IMR-90 (cell line): ENCODE measurements at regions not wholly inside any gene's neighbourhood (a gene's known extent, or its start where the extent isn't known, plus 50 kb on each side); places are given as distances from the start of the nearest gene placed in this dataset.

Source experiments
- ATAC-seq: fragments of 200-7000 bp; cut with Tn5 transposase; 2 replicates; pipeline ENCODE4 v1.9.1; 2020; ENCODE audit warnings: low read depth, mild to moderate bottlenecking, moderate library complexity
- BruUV-seq: library from RNA; stranded (reverse); fragments of 400-500 nt; replicated peaks from 2 replicates; lab custom pipeline; 2021; lab: Mats Ljungman, UMichigan
- CTCF ChIA-PET: fragments of 300-600 bp; formaldehyde crosslinking; extraction: SDS; loops from one replicate; lab custom pipeline; 2021; ENCODE audit warnings: antibody characterized with exemption; lab: Yijun Ruan, JAX
- POLR2A ChIA-PET: fragments of 300-600 bp; sonication (Branson Sonifier 250); formaldehyde crosslinking; loops from one replicate; lab custom pipeline; 2022; ENCODE audit warnings: antibody characterized with exemption; ENCODE audit not compliant: unreplicated experiment; lab: Charles Lee
- DNase-seq: peaks from one replicate; pipeline ENCODE4 v3.0.0; 2013
- H2AFZ ChIP-seq: replicated peaks from 2 replicates; pipeline ENCODE3; 2013; ENCODE audit warnings: low read length, mild to moderate bottlenecking; ENCODE audit not compliant: poor library complexity
- H2AK5ac ChIP-seq: 2 replicates; pipeline ENCODE4 v1.6.1; 2013; ENCODE audit warnings: low read depth, low read length, inconsistent platforms
- H2AK9ac ChIP-seq: replicated peaks from 2 replicates; pipeline ENCODE3; 2013; ENCODE audit warnings: mild to moderate bottlenecking, low read depth, low read length, moderate library complexity; ENCODE audit not compliant: poor library complexity
- H2BK120ac ChIP-seq: 2 replicates; pipeline ENCODE4 v1.6.1; 2013; ENCODE audit warnings: low read depth, low read length, inconsistent platforms
- H2BK15ac ChIP-seq: 3 replicates; pipeline ENCODE4 v1.6.1; 2013; ENCODE audit warnings: low read depth, low read length, inconsistent platforms
- H2BK20ac ChIP-seq: 2 replicates; pipeline ENCODE4 v1.6.1; 2013; ENCODE audit warnings: low read depth, mild to moderate bottlenecking, inconsistent platforms, low read length, moderate library complexity
- H2BK5ac ChIP-seq: 2 replicates; pipeline ENCODE4 v1.6.1; 2013; ENCODE audit warnings: mild to moderate bottlenecking, low read depth, low read length, inconsistent platforms; ENCODE audit not compliant: poor library complexity, severe bottlenecking
- H3K14ac ChIP-seq: replicated peaks from 2 replicates; pipeline ENCODE4 v1.6.1; 2013; ENCODE audit warnings: low read depth, low read length, inconsistent platforms
- H3K18ac ChIP-seq: 2 replicates; pipeline ENCODE4 v1.6.1; 2013; ENCODE audit warnings: low read depth, low read length, control low read depth
- H3K23ac ChIP-seq: 2 replicates; pipeline ENCODE4 v1.6.1; 2013; ENCODE audit warnings: low read depth, low read length, inconsistent platforms
- H3K27ac ChIP-seq: 2 replicates; pipeline ENCODE4 v1.5.1; 2013; ENCODE audit warnings: mild to moderate bottlenecking, control low read depth, low read length; ENCODE audit not compliant: insufficient read depth
- H3K27me3 ChIP-seq: 2 replicates; pipeline ENCODE4 v1.6.1; 2013; ENCODE audit warnings: low read length; ENCODE audit not compliant: control insufficient read depth, insufficient read depth
- H3K36me3 ChIP-seq: 2 replicates; pipeline ENCODE4 v1.6.1; 2013; ENCODE audit warnings: low read length, mixed read lengths; ENCODE audit not compliant: control insufficient read depth, insufficient read depth
- H3K4ac ChIP-seq: 2 replicates; pipeline ENCODE4 v1.6.1; 2013; ENCODE audit warnings: low read depth, low read length, inconsistent platforms
- H3K4me1 ChIP-seq: 2 replicates; pipeline ENCODE4 v1.6.1; 2013; ENCODE audit warnings: low read length, mixed read lengths; ENCODE audit not compliant: control insufficient read depth, insufficient read depth
- H3K4me2 ChIP-seq: 2 replicates; pipeline ENCODE4 v1.6.1; 2013; ENCODE audit warnings: low read depth, mild to moderate bottlenecking, control low read depth, low read length, moderate library complexity
- H3K4me3 ChIP-seq: 2 replicates; pipeline ENCODE4 v1.5.1; 2013; ENCODE audit warnings: low read depth, mild to moderate bottlenecking, control low read depth, low read length, moderate library complexity; ENCODE audit not compliant: insufficient read depth
- H3K56ac ChIP-seq: 2 replicates; pipeline ENCODE4 v1.6.1; 2013; ENCODE audit warnings: low read length, inconsistent platforms; ENCODE audit not compliant: insufficient read depth; ENCODE audit errors: extremely low read depth
- H3K79me1 ChIP-seq, 2 experiments: 2 replicates each; pipeline ENCODE4 v1.6.1; 2013; ENCODE audit warnings: low read length in 2 of 2, inconsistent platforms in 1 of 2, low read depth in 1 of 2
- H3K9ac ChIP-seq: 2 replicates; pipeline ENCODE4 v1.6.1; 2013; ENCODE audit warnings: low read depth, low read length, control low read depth
- H3K9me1 ChIP-seq: 2 replicates; pipeline ENCODE4 v1.6.1; 2013; ENCODE audit warnings: low read length, inconsistent platforms; ENCODE audit not compliant: insufficient read depth
- H3K9me3 ChIP-seq: 2 replicates; pipeline ENCODE4 v1.6.1; 2013; ENCODE audit warnings: low read length; ENCODE audit not compliant: control insufficient read depth, insufficient read depth
- H4K20me1 ChIP-seq: 2 replicates; pipeline ENCODE4 v1.6.1; 2013; ENCODE audit warnings: low read length, inconsistent platforms; ENCODE audit not compliant: insufficient read depth
- H4K5ac ChIP-seq: 2 replicates; pipeline ENCODE4 v1.6.1; 2013; ENCODE audit warnings: mild to moderate bottlenecking, low read depth, low read length, control low read depth
- H4K8ac ChIP-seq, 2 experiments: 2 replicates each; pipeline ENCODE4 v1.6.1; 2013; ENCODE audit warnings: low read depth in 2 of 2, low read length in 2 of 2, control low read depth in 1 of 2, inconsistent platforms in 1 of 2
- H4K91ac ChIP-seq: 2 replicates; pipeline ENCODE4 v1.6.1; 2013; ENCODE audit warnings: low read depth, low read length, inconsistent platforms; ENCODE audit not compliant: insufficient read depth
- BHLHE40 ChIP-seq: fragments of 150-350 bp; IDR thresholded peaks from 2 replicates; pipeline ENCODE4 v1.6.1; 2016; ENCODE audit warnings: mild to moderate bottlenecking, low read depth, low read length
- CEBPB ChIP-seq: IDR thresholded peaks from 2 replicates; pipeline ENCODE4 v1.6.1; 2012; ENCODE audit warnings: low read depth, low read length, improper control_type of control experiment
- CHD1 ChIP-seq: IDR thresholded peaks from 2 replicates; pipeline ENCODE4 v1.6.1; 2012; ENCODE audit warnings: low read depth, low read length, improper control_type of control experiment
- ELK1 ChIP-seq: fragments of 150-350 bp; IDR thresholded peaks from 2 replicates; pipeline ENCODE4 v1.6.1; 2016; ENCODE audit warnings: low read depth, mild to moderate bottlenecking, low read length, moderate library complexity, borderline replicate concordance
- FOS ChIP-seq: fragments of 150-350 bp; IDR thresholded peaks from 2 replicates; pipeline ENCODE4 v1.6.1; 2016; ENCODE audit warnings: low read depth, low read length
- MAFK ChIP-seq: IDR thresholded peaks from 2 replicates; pipeline ENCODE4 v1.6.1; 2012; ENCODE audit warnings: low read depth, low read length, improper control_type of control experiment
- MAZ ChIP-seq: IDR thresholded peaks from 2 replicates; pipeline ENCODE4 v1.6.1; 2012; ENCODE audit warnings: low read depth, mild to moderate bottlenecking, low read length, improper control_type of control experiment, moderate library complexity, borderline replicate concordance
- MXI1 ChIP-seq: IDR thresholded peaks from 2 replicates; pipeline ENCODE4 v1.6.1; 2012; ENCODE audit warnings: low read depth, mild to moderate bottlenecking, low read length, moderate library complexity, borderline replicate concordance
- NFE2L2 ChIP-seq: fragments of 150-350 bp; IDR thresholded peaks from 2 replicates; pipeline ENCODE4 v1.6.1; 2016; ENCODE audit warnings: low read depth, mild to moderate bottlenecking, low read length
- POLR2A ChIP-seq: IDR thresholded peaks from 2 replicates; pipeline ENCODE4 v1.6.1; 2012; ENCODE audit warnings: mild to moderate bottlenecking, low read depth, low read length
- RAD21 ChIP-seq: IDR thresholded peaks from 2 replicates; pipeline ENCODE4 v1.6.1; 2012; ENCODE audit warnings: low read length, improper control_type of control experiment
- RCOR1 ChIP-seq: IDR thresholded peaks from 2 replicates; pipeline ENCODE4 v1.6.1; 2012; ENCODE audit warnings: mild to moderate bottlenecking, low read length, improper control_type of control experiment; ENCODE audit not compliant: insufficient replicate concordance
- RFX5 ChIP-seq: IDR thresholded peaks from 2 replicates; pipeline ENCODE4 v1.8.0; 2012; ENCODE audit warnings: low read depth, mild to moderate bottlenecking, low read length, moderate library complexity
- SMC3 ChIP-seq: fragments of 150-350 bp; IDR thresholded peaks from 2 replicates; pipeline ENCODE4 v1.6.1; 2016; ENCODE audit warnings: low read depth, mild to moderate bottlenecking, antibody characterized with exemption, low read length, moderate library complexity
- WGBS, 2 experiments: methylation state at CpG; one replicate each; pipeline versions ENCODE4 v1.1.5 to v1.1.7; 2013; ENCODE audit warnings: missing lambda C conversion rate in 2 of 2; ENCODE audit not compliant: insufficient read length in 1 of 2; ENCODE audit errors: extremely low coverage in 2 of 2; 5-methylcytosine and 5-hydroxymethylcytosine counted together
- dilution Hi-C: fragments of 300-500 bp; cut with HindIII; formaldehyde crosslinking; loops from one replicate; pipeline ENCODE4 v1.14.3; 2018; ENCODE audit warnings: low sequenced_read_pairs; ENCODE audit not compliant: unreplicated experiment
- in situ Hi-C: fragments of 300-500 bp; cut with MboI; formaldehyde crosslinking; loops from 3 replicates; pipeline ENCODE4 v1.14.3; 2019; ENCODE audit warnings: low sequenced_read_pairs, inconsistent platforms, mixed read lengths
- intact Hi-C: fragments of 100-400 bp; cut with micrococcal nuclease; formaldehyde crosslinking; loops from 2 replicates; pipeline ENCODE4 v1.10.0; 2022
- TF ChIP-seq, protein P1 (sequence below): conservative IDR thresholded peaks from 2 replicates; pipeline ENCODE4 v1.5.1; 2012; ENCODE audit warnings: mild to moderate bottlenecking, low read depth, low read length, improper control_type of control experiment

DNA sequence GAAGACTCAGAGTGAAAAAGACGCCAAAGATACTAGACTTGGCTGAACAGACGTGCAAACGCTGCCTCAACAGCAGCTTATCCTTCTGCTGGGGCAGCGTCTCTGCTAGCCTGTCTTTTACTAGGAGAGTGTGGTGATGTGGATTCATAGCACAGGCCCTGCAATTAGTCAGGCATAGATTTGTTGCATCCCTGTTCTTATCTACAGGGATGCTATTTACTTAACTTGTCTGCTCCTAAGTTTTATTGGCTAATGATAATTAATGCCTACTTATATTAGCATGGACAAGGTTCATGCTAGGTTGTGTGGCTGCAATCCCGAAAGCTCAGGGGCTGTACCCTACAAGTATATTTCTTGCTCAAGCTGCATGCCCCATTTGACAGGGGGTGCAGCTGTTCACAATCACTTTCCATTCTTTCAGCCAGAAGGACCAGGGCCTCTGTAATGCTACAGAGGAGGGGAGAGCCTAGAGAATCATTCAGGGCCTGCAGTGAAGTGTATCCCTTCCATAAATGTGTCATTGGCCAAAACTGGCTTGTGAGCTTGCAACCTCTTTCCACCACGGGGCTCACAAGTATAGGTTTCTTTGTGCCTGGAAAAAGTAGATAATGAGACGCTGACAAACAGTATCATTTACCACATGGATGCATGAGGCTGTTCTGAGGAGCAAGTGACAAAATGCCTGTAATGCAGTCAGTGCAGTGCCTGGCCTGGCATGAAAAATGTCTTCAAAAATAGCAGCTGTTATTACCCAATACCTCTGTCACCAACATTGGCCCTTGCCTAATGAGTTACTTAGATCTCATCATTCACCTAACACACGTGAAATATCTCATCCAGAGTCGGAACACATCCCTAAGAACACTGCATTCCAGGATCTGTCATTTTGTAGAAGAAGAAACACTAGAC is 685.8 kb upstream of the API5 start:
- POLR2A ChIA-PET: no interaction called here
- no peak for ATAC-seq
- TF ChIP-seq NFE2L2: no peak
- TF ChIP-seq MAFK: no peak
- no peak for TF ChIP-seq ELK1
- no peak for TF ChIP-seq MXI1
- TF ChIP-seq CEBPB: no peak
- TF ChIP-seq RCOR1: no peak
- TF ChIP-seq RAD21: no peak
- no peak for TF ChIP-seq RFX5
- TF ChIP-seq BHLHE40: no peak
- TF ChIP-seq FOS: no peak
- no peak for TF ChIP-seq SMC3
- TF ChIP-seq CHD1: no peak
- no peak for TF ChIP-seq POLR2A
- TF ChIP-seq, protein P1, sequence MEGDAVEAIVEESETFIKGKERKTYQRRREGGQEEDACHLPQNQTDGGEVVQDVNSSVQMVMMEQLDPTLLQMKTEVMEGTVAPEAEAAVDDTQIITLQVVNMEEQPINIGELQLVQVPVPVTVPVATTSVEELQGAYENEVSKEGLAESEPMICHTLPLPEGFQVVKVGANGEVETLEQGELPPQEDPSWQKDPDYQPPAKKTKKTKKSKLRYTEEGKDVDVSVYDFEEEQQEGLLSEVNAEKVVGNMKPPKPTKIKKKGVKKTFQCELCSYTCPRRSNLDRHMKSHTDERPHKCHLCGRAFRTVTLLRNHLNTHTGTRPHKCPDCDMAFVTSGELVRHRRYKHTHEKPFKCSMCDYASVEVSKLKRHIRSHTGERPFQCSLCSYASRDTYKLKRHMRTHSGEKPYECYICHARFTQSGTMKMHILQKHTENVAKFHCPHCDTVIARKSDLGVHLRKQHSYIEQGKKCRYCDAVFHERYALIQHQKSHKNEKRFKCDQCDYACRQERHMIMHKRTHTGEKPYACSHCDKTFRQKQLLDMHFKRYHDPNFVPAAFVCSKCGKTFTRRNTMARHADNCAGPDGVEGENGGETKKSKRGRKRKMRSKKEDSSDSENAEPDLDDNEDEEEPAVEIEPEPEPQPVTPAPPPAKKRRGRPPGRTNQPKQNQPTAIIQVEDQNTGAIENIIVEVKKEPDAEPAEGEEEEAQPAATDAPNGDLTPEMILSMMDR: no peak
- TF ChIP-seq MAZ: no peak

More for the DNA sequence above, 685.8 kb upstream of the API5 start:
- Histone ChIP-seq H2BK15ac (no peak overlapping the region), H3K56ac (no peak overlapping the region), H3K27me3 (no peaks in the 10 kb centered on the region), H3K27ac (no peak overlapping the region), H3K4me3 (no peak overlapping the region), H3K4me2 (no peak overlapping the region), H3K4me1 (no peaks in the 10 kb centered on the region), H4K20me1 (no peaks in the 10 kb centered on the region), H3K14ac (no peak overlapping the region), H2AK5ac (no peak overlapping the region), H3K9me1 (no peaks in the 10 kb centered on the region), H2AK9ac (no peak overlapping the region), H2BK5ac (no peak overlapping the region), H2AFZ (no peak overlapping the region), H3K23ac (no peak overlapping the region), H3K18ac (no peak overlapping the region), H2BK120ac (no peak overlapping the region), H4K91ac (no peak overlapping the region), H3K4ac (no peak overlapping the region), H3K9ac (no peak overlapping the region), H3K36me3 (no peaks in the 10 kb centered on the region), H3K9me3 (peaks cover 5% of the 10 kb centered on the region), H4K5ac (no peak overlapping the region), H4K8ac (no peak overlapping the region), H2BK20ac (no peak overlapping the region), H3K79me1 (no peaks in the 10 kb centered on the region)
- no peak for DNase-seq
- intact Hi-C loops (no loop called here), dilution Hi-C loops (no loop called here), in situ Hi-C loops (no loop called here)
- no TSS peak for BruUV-seq
- CTCF ChIA-PET: no interaction called here
- no CpG with 5 or more reads among the region's 9 CpGs for WGBS, 2 experiments
